ENCODE measurements at regions not wholly inside any gene's neighbourhood (a gene's known extent, or its start where the extent isn't known, plus 50 kb on each side); places are given as distances from the start of the nearest gene placed in this dataset.

- TF ChIP-seq POLR2A (IDR thresholded peaks at IDR 0.05; ENCODE audit: low read length) (no peak), GATA1 (IDR thresholded peaks at IDR 0.05; ENCODE audit: low read depth, low read length) (no peak)
- DNase-seq, result no peak
Observed at GRCh38 chr5:125348936-125349831, 602.7 kb upstream of the ZNF608 start.

GRCh38 chr5:125357660-125358059 is 611.2 kb upstream of the ZNF608 start:
- no peak for DNase-seq
- TF ChIP-seq POLR2A (IDR thresholded peaks at IDR 0.05; ENCODE audit: low read length), result no peak
- TF ChIP-seq GATA1 (IDR thresholded peaks at IDR 0.05; ENCODE audit: low read depth, low read length), result no peak

- TF ChIP-seq GATA1 (IDR thresholded peaks at IDR 0.05; ENCODE audit: low read depth, low read length) (no peak), POLR2A (IDR thresholded peaks at IDR 0.05; ENCODE audit: low read length) (no peak)
- no peak for DNase-seq
Observed at GRCh38 chr5:125365747-125366146, 619.3 kb upstream of the ZNF608 start.

DNA sequence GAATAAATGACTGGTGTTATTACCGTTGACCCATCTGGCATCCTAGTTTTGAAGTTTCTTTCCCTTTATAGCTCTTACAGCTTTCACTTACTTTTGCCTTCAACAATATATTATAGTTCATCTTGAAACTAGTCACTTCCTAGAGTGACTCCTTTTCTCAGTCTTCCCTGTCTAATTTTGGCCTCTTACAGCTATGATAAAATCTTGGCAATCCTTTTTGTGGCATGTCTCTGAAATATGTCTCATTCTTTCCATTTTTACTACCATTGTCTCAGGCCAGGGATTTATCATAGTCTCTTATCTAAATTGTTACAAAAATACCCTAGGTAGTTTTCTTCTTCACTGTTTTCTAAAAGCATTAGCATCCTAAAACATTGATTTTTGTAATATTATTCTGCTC is 621.3 kb upstream of the ZNF608 start:
- TF ChIP-seq GATA1 (IDR thresholded peaks at IDR 0.05; ENCODE audit: low read depth, low read length), result no peak
- TF ChIP-seq POLR2A (IDR thresholded peaks at IDR 0.05; ENCODE audit: low read length), result no peak
- DNase-seq, result no peak

GRCh38 chr5:125370461-125371205 is 624.2 kb upstream of the ZNF608 start:
- DNase-seq, result no peak
- TF ChIP-seq POLR2A (IDR thresholded peaks at IDR 0.05; ENCODE audit: low read length), result no peak
- TF ChIP-seq GATA1 (IDR thresholded peaks at IDR 0.05; ENCODE audit: low read depth, low read length), result no peak

GRCh38 chr5:125372694-125373631 is 626.5 kb upstream of the ZNF608 start:
- no peak for DNase-seq
- TF ChIP-seq POLR2A (IDR thresholded peaks at IDR 0.05; ENCODE audit: low read length) (no peak), GATA1 (IDR thresholded peaks at IDR 0.05; ENCODE audit: low read depth, low read length) (no peak)

- no peak for DNase-seq
- TF ChIP-seq GATA1 (IDR thresholded peaks at IDR 0.05; ENCODE audit: low read depth, low read length) (no peak), POLR2A (IDR thresholded peaks at IDR 0.05; ENCODE audit: low read length) (no peak)
Observed at GRCh38 chr5:125375143-125375542, 628.7 kb upstream of the ZNF608 start.

DNA sequence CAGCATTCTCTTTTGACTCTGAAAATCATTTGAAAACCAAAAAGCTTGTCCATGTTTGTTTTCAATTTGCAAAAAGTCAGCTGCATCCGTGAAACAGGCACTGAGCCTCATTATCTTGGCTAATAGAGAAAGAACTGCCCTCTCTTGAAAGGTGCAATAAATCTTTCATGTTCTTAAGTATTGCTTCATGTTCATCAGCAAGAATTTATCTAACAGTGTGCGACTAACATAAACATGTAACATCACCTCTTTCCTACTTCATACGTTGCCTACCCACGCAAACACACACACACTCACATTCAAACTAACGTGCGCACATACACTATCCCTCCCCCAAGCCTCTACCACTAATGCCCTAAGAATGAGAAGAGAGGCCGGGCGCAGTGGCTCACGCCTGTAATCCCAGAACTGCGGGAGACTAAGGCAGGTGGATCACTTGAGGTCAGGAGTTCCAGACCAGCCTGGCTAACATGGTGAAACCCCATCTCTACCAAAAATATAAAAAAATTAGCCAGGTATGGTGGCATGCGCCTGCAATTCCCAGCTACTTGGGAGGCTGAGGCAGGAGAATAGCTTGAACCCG is 629.7 kb upstream of the ZNF608 start:
- no peak for TF ChIP-seq GATA1 (IDR thresholded peaks at IDR 0.05; ENCODE audit: low read depth, low read length)
- no peak for TF ChIP-seq POLR2A (IDR thresholded peaks at IDR 0.05; ENCODE audit: low read length)
- DNase-seq, result no peak

DNA sequence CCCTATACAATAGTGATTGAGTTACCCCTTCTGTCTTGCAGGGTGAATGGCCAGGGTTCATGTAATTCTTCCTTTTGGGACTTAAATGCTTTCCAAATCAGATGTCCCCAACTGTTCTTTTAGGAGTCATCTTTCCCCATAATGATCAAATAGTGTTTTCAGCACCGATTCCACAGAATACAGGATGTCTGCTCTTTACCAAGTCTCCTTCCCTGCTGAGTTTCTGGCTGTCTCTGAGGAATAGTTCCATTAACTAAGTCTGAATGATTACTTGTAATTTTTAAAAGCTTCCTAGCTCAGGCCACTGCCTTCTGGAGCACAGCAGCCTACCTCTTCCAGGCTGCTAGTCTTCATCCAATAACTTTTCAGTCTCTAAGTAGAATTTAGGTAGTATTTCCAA is 630.7 kb upstream of the ZNF608 start:
- DNase-seq, result no peak
- TF ChIP-seq POLR2A (IDR thresholded peaks at IDR 0.05; ENCODE audit: low read length), result no peak
- TF ChIP-seq GATA1 (IDR thresholded peaks at IDR 0.05; ENCODE audit: low read depth, low read length), result no peak

GRCh38 chr5:125381290-125381689 is 634.9 kb upstream of the ZNF608 start:
- DNase-seq, result no peak
- TF ChIP-seq POLR2A (IDR thresholded peaks at IDR 0.05; ENCODE audit: low read length) (no peak), GATA1 (IDR thresholded peaks at IDR 0.05; ENCODE audit: low read depth, low read length) (no peak)

DNA sequence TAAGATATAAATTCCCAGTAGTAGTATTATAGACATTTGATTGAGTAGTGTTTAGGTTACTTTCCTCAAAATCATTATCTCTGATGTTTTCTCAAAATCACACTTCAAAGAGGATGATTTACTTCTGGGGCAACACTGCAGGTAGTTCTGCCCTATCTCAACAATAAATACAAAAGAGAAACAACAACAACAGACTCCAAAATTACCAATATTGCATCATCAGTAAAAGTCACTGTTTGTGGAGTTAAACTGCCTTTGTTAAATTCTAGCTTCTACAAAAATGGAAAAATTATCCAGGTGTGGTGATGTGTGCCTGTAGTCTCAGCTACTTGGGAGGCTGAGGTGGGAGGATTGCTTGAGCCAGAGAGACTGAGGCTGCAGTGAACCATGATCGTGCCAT is 637.6 kb upstream of the ZNF608 start:
- TF ChIP-seq GATA1 (IDR thresholded peaks at IDR 0.05; ENCODE audit: low read depth, low read length) (no peak), POLR2A (IDR thresholded peaks at IDR 0.05; ENCODE audit: low read length) (no peak)
- no peak for DNase-seq

GRCh38 chr5:125390326-125390725 is 643.9 kb upstream of the ZNF608 start:
- TF ChIP-seq GATA1 (IDR thresholded peaks at IDR 0.05; ENCODE audit: low read depth, low read length) (no peak), POLR2A (IDR thresholded peaks at IDR 0.05; ENCODE audit: low read length) (no peak)
- no peak for DNase-seq

- no peak for DNase-seq
Observed at GRCh38 chr5:125393221-125393815, 646.9 kb upstream of the ZNF608 start.

More at GRCh38 chr5:125393221-125393815, 646.9 kb upstream of the ZNF608 start:
- TF ChIP-seq GATA1 (IDR thresholded peaks at IDR 0.05; ENCODE audit: low read depth, low read length) (no peak), POLR2A (IDR thresholded peaks at IDR 0.05; ENCODE audit: low read length) (no peak)

All from erythroblast (primary cell).